Stimulated activated CD4-positive, alpha-beta T cell treated with anti-CD3 and anti-CD28 coated beads, Interleukin-2, amount 100 ng/mL, for 48 hours (primary cell): ENCODE measurements at regions not wholly inside any gene's neighbourhood (a gene's known extent, or its start where the extent isn't known, plus 50 kb on each side); places are given as distances from the start of the nearest gene placed in this dataset.
"Not testable (repeated sequence)": the region's sequence is repeated elsewhere in the genome, so short reads cannot be mapped to it uniquely, and the experiment has no call there.

Experiments
- DNase-seq, 2 donors: peaks; one replicate each; pipeline ENCODE4 v3.0.0-alpha.2; 2020

DNA sequence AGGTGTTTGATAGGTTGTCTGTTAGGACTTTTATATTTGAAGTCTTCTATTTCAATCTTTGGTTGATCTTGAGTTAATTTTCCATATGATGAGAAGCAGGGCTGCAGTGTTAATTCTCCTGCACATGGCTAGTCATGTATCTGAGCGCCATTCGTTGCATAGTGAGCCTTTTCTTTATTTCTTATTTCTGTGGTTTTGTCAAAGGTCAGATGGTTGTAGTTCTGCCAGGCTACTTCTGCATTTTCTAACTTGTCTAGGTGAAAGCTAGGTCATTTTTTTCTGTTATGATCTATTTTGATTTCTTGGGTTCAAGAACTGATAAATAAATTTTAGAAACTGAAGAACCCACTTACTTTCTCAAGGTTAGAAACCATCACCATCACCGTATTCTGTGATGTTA, 56.7 kb downstream of the CCDC74A start:
- DNase-seq = no peak

DNA sequence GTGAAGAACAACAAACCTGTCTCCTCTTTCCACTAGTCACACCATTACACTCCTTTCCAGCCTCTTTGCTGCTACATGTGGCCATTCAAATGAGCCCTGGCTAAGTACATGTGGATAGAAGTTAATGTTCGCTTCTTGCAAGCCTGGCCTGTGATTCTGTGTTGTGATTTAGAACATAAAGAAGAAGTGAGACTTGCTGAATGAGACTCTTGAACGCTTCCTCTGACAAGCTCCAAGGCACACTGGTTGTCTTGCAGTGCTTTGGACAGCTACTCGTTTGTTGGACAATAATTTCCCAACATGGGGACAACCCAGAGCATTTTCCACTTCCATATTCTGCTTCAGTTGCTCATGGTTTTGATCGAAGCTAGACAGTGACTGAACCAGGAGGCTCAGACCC, 57.3 kb downstream of the CCDC74A start:
- DNase-seq = no peak

DNA sequence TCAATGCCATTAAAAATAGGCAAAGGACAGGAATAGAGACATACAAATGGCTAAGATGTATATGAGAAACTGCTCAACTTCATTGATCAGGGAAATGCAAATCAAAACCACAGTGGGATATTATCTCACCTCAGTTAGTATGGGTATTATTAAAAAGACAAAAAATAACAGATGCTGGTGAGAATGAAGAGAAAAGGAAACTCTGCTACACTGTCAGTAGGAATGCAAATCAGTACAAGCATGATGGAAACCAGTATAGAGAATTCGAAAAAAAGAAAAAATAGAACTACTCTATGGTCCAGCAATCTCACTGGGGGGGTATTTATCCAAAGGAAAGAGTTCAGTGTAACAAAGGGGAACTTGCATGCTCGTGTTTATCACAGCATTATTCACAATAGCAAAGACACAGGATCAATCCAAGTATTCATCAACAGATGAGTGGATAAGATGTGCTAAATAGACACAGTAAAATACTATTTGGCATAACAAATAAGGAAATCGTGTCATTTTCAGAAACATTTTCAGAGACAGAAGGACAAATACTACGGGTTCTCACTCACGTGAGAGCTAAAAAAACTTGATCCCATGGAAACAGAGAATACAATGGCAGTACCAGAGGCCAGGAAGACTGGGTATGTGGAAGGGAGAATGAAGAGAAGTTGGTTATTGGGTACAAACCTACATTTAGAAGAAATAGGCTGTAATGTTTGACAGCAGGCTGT, 60.6 kb downstream of the CCDC74A start:
- DNase-seq = no peak

DNA sequence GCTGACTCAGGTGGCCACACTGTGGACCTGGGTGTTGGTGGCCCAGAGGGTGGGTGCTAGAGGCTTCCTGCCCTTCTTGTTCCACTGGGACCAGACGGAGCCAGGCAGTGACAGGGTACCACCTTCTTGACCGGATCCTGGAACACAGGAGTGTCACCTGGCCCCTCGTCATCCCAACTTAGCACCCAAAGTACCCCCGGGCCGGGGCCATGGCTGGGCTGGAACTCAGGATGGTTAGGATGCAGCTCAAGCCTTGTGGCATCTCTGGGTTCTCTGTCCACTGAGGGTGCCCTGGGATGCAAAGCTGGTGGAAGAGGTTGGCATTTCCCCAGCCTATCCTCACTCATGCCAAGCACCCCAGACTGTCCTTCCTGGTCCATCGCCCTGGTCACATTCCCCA, 61.4 kb downstream of the CCDC74A start:
- not testable (repeated sequence) for DNase-seq

DNA sequence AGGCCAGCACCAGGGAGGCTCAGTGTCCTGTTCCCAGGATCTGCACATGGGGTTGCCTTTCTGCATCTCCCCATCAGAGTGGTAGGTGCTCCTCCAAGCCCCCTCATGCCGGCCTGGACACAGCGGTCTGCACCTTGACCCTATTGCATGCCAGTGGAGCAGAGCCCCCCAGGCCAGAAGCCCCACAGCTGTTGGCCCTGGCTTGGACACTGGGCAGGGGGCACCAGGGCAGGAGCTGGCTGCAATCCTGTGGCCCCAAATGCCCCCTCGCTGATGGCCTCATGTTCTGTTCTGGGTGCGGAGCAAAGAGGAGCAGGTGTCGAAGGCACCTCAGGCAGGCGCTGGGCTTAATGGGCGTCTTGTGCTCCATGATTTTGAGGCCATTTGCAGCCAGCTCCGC, 62.7 kb downstream of the CCDC74A start:
- DNase-seq = no peak

DNA sequence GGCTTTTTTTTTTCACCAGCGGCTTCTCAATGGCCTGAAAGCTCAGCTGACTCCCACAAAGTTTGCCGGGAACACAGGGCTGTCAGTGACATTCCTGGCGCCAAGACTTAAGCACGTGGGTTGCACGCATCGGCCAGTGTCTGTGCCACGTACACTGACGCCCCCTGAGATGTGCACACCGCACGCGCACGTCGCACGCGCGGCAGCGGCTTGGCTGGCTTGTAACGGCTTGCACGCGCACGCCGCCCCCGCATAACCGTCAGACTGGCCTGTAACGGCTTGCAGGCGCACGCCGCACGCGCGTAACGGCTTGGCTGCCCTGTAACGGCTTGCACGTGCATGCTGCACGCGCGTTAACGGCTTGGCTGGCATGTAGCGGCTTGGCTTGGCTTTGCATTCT, 63.2 kb downstream of the CCDC74A start:
- no peak for DNase-seq

DNA sequence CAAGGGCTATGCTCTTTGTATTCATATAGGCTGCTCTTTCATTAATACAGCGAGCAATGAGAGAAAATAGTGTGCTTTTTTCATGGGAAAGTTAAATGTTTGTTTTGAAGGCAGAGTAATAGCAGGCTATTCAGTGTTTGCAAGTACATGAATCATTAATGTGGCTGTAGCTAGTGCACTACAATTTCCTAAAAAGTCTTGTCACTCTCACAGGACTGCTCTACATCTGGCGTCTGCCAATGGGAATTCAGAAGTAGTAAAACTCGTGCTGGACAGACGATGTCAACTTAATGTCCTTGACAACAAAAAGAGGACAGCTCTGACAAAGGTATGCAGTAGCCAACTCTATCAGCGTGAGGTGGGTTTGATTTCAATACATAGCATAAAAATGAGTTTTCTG, 68.9 kb downstream of the CCDC74A start:
- DNase-seq = not testable (repeated sequence)

DNA sequence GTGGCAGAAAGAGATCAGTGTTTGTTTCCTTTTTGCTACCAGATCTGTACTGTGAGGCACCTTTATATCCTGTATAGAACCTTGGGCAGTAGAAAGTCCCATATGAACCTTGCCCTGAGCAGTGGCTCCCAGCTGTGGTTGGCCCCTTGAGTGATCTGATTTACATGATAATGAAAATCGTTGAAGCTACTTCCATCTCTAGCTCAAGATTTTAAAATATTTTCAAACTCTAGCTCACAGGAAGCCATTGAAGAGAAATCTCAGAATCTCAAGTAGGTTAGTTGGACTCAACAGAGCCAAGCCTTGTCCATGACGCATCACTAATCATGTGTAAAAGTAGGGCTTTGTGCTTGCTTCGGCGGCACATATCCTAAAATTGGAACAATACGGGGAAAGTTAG, 74.8 kb downstream of the CCDC74A start:
- DNase-seq = not testable (repeated sequence)

DNA sequence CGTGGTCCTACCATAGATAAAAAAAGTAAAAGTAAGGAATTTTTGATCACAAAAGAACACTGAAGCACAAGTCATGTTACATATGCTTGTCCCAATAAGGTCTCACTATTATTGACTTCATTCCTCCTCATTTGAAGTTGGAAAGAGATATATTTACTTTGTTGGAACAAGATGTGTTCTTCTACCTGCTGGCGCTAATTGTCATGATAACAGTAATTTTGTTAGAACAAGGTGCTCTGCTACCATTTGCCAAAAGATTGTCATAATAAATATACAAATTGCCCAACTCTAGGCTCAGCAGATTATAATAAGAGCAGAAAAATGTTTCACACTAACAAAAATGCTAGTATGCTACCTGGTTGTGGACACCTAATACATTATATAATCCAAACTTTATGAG, 77.0 kb downstream of the CCDC74A start:
- DNase-seq = not testable (repeated sequence)

DNA sequence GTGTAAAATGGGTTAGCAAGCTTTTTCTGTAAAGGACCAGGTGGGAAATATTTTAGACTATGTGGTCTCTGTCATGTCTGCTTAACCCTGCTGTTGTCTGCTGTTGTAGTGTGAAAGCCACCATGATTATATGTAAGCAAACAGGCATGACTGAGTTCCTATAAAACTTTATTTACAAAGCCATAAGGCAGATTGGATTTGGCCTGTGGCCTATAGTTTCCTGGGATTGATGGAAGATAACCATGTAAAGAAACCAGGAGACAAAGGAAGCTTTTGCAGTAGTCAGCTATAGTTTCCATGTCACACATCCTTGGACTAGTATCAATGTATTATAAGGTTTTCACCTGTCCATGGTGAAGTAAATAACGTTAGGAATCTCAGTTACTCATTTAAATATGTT, 78.7 kb downstream of the CCDC74A start:
- DNase-seq = not testable (repeated sequence)

DNA sequence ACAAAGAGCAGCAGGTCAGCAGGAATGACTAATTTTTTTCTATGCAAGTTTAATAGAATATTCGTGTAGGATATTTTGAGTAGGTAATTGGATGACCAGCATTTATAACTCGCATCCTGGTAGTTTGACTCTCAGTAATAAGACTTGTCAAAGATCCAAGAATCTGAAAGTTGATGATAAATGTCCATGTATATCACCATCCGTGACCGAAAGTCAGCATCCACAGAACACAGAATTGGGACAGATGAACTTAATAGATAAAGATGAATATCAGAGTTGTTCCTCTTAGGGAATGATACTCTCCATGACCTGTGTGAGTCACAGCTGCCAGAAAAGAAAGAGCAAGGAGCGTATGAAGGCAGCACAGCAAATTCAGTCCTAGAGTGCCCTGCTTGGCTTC, 79.4 kb downstream of the CCDC74A start:
- DNase-seq = not testable (repeated sequence)

DNA sequence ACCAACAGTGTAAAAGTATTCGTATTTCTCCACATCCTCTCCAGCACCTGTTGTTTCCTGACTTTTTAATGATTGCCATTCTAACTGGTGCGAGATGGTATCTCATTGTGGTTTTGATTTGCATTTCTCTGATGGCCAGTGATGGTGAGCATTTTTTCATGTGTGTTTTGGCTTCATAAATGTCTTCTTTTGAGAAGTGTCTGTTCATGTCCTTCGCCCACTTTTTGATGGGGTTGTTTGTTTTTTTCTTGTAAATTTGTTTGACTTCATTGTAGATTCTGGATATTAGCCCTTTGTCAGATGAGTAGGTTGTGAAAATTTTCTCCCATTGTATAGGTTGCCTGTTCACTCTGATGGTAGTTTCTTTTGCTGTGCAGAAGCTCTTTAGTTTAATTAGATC, 86.9 kb downstream of the CCDC74A start:
- not testable (repeated sequence) for DNase-seq

DNA sequence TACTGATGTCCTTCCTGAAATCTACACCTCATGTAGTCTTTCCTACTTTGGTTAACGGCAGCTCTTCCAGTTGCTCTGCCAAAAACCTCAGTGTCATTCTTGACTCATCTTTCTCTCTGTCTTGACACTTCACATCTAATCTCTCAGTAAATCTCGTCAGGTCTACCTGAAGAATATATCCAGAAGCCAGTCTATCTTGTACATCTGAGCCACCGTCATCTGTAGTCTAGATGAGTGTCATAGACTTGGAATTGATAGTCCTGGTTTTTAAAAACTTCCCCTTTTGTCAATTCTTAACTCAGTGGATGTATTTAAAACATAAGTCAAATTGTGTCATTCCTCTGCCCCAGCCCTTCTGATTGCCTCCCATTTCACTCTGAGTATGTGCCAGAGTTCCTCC, 90.6 kb downstream of the CCDC74A start:
- DNase-seq = not testable (repeated sequence)

DNA sequence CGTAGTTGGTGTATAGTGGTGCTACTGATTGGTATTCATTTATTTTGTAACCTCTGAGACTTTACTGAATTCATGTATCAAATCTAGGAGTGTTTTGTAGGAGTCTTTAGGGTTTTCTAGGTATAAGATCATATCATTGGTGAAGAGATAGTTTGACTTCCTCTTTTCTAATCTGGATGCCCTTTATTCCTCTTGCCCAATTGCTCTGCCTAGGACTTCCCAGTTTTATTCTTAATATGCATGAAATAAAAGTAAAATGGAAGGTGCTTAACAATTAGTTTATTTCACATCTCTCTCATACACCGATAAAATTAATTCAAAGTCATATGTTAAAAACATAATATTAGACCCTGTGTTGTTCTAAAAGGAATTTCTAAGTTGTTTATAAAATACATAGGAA, 95.2 kb downstream of the CCDC74A start:
- DNase-seq = not testable (repeated sequence)

DNA sequence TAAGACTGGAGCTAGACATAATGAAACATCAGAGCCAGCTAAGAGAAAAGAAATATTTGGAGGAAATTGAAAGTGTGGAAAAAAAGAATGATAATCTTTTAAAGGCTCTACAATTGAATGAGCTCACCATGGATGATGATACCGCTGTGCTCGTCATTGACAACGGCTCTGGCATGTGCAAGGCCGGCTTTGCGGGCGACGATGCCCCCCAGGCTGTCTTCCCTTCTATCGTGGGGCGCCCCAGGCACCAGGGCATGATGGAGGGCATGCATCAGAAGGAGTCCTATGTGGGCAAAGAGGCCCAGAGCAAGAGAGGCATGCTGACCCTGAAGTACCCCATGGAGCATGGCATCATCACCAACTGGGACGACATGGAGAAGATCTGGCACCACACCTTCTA, 98.3 kb downstream of the CCDC74A start:
- not testable (repeated sequence) for DNase-seq

DNA sequence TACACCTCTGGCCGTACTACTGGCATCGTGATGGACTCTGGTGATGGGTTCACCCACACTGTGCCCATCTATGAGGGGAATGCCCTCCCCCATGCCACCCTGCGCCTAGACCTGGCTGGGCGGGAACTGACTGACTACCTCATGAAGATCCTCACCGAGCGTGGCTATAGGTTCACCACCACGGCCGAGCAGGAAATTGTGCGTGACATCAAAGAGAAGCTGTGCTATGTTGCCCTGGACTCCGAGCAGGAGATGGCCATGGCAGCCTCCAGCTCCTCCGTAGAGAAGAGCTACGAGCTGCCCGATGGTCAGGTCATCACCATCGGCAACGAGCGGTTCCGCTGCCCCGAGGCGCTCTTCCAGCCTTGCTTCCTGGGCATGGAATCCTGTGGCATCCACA, 98.9 kb downstream of the CCDC74A start:
- not testable (repeated sequence) for DNase-seq

DNA sequence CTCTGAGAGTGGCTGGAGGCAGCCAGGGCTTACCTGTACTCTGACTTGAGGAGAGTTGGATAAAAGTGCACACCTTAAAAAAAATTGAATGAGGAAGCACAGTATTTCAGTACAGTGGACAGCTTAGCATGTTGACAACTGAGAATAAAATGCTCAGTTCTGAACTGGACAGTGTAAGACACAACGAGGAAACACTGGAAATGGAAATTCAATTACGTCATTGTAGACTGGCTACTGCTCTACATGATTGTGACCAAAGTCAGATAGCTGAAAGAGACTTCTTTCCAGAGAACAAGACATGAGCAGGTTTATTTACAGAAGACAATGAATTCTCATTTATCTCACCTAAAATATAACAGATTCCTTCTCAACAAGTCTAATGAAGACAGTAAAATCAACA, 100.1 kb downstream of the CCDC74A start:
- DNase-seq = not testable (repeated sequence)

DNA sequence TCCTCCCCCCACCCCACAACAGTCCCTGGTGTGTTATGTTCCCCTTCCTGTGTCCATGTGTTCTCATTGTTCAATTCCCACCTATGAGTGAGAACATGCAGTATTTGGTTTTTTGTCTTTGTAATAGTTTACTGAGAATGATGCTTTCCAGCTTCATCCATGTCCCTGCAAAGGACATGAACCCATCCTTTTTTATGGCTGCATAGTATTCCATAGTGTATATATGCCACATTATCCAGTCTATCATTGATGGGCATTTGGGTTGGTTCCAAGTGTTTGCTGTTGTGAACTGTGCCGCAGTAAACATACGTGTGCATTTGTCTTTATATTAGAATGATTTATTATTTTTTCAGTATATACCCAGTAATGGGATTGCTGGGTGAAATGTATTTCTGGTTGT, 104.0 kb downstream of the CCDC74A start:
- not testable (repeated sequence) for DNase-seq

DNA sequence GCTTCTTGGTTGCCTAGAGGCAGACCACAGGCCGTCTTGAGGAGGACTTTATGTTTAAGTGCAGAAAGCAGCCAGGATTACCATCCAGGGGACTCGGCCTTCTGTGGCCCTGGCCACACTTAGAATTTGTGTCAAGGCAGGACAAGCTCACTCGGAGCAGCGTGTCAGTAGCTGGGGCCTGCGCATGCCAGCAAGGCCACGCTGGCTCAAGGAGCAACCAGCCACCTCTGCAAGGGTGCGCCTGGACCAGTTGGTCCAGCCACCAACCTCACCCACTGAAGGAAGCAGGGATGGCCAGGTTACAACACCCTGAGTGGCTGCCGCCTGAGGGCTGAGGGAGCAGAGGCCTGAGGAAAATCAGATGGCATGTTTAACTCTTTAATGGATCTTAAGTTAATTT, 105.7 kb downstream of the CCDC74A start:
- DNase-seq = not testable (repeated sequence)

DNA sequence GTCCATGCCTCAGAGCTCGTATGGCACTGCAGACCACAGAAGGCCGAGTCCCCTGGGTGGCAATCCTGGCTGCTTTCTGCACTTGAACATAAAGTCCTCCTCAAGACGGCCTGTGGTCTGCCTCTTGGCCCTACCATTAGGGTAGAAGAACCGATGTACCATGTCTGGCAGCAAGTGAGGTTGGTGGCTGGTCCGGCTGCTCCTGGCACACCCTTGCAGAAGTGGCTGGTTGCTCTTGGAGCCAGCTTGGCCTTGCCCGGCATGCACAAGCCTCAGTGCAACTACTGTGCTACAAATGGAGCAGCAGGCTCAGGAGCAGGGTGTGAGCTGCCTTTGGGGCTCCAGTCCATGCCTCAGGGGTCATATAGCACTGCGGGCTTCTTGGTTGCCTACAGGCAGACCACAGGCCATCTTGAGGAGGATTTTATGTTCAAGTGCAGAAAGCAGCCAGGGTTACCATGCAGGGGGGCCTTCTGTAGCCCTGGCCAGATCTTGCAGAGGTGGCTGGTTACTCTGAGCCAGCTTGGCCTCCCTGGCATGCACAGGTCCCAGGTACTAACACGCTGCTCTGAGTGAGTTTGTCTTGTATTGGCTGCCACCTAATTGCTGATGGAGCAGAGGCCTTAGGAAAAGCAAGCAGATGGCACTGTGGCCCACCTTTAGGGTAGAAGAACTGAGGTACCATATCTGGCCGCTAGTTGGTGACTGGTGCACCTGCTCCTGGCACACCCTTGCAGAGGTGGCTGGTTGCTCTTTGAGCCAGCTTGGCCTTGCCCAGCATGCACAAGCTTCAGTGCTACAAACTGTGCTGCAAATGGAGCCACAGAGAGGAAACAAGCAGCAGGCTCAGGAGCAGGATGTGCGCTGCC, 106.4 kb downstream of the CCDC74A start:
- DNase-seq = not testable (repeated sequence)

DNA sequence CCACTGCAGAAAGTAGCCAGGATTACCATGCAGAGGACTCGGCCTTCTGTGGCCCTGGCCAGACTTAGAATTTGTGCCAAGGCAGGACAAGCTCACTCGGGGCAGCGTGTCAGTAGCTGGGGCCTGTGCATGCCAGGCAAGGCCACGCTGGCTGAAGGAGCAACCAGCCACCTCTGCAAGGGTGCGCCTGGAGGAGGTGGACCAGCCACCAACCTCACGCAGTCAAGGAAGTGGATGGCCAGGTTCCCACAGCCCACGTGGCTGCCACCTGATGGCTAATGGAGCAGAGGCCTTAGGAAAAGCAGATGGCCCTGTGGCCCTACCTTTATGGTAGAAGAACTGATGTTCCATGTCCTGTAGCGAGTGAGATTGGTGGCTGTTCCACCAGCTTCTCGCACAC, 107.9 kb downstream of the CCDC74A start:
- DNase-seq = no peak

DNA sequence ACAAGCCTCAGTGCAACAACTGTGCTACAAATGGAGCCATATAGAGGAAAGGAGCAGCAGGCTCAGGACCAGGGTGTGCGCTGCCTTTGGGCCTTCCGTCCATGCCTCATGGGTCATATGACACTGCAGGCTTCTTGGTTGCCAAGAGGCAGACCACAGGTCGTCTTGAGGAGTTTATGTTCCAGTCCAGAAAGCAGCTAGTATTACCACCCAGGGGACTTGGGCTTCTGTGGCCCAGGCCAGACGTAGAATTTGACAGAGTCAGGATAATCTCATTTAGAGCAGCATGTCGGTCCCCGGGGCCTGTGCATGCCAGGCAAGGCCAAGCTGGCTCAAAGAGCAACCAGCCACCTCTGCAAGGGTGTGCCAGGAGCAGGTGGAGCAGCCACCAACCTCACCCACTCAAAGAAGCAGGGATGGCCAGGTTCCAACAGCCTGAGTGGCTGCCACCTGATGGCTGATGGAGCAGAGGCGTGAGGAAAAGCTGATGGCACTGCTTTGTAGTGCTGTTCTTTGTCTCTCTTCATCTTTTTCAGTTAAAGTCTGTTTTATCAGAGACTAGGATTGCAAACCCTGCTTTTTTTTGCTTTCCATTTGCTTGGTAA, 109.1 kb downstream of the CCDC74A start:
- not testable (repeated sequence) for DNase-seq

DNA sequence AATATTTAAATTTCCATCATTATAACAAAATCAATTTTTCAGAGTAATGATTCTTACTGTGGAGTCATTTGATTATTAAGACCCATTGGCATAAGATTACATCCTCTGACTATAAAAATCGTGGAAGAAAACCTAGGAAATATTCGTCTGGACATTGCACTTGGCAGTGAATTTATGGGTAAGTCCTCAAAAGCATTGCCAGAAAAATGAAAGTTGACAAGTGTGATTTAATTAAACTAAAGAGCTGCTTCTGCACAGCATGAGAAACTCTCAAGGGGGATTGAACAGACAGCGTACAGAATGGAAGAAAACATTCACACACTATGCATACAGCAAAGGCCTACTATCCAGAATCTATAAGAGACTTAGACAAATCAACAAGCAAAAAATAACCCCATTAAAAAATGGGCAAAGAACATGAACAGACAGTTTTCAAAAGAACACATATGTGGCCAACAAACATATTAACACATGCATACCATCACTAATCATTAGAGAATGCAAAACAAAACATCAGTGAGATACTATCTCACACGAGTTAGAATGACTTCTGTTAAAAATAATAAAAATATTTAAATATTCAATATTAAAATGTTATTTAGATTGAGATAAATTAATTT, 111.4 kb downstream of the CCDC74A start:
- DNase-seq = not testable (repeated sequence)
